Esophagus squamous epithelium (tissue), 5 donors: ENCODE measurements at regions not wholly inside any gene's neighbourhood (a gene's known extent, or its start where the extent isn't known, plus 50 kb on each side); places are given as distances from the start of the nearest gene placed in this dataset.

Experiments used
- DNase-seq: peaks from one replicate; lab custom pipeline; 2025; lab: John Stamatoyannopoulos, UW
- H3K27ac ChIP-seq, 4 donors: fragments of 200-600 bp; sonication (generic); one replicate each; pipeline ENCODE4 v1.5.1; 2016 to 2019; ENCODE audit warnings: mild to moderate bottlenecking in 1 of 4
- H3K27me3 ChIP-seq, 4 donors: fragments of 200-600 bp; sonication (generic); 1 replicate in 3 of 4; 2 replicates in 1 of 4; pipeline versions ENCODE4 v1.5.1 to v1.6.0; 2017 to 2021; ENCODE audit warnings: antibody characterized with exemption in 1 of 4
- H3K36me3 ChIP-seq, 3 donors: fragments of 200-600 bp; sonication (generic); one replicate each; pipeline ENCODE4 v1.5.1; 2016 to 2019
- H3K4me1 ChIP-seq, 3 donors: fragments of 200-600 bp; sonication (generic); one replicate each; pipeline ENCODE4 v1.5.1; 2017 to 2019
- H3K4me3 ChIP-seq, 4 donors: fragments of 200-600 bp; sonication (generic); 1 replicate in 3 of 4; 2 replicates in 1 of 4; pipeline ENCODE4 v1.5.1; 2016 to 2019; ENCODE audit warnings: mild to moderate bottlenecking in 2 of 4, moderate library complexity in 1 of 4
- H3K9me3 ChIP-seq, 3 donors: fragments of 200-600 bp; sonication (generic); one replicate each; pipeline ENCODE4 v1.5.1; 2016 to 2019
- POLR2A ChIP-seq, 4 donors: fragments of 450-650 bp; IDR thresholded peaks; one replicate each; pipeline ENCODE4 v1.6.1; 2017; ENCODE audit warnings: antibody characterized with exemption in 4 of 4, mild to moderate bottlenecking in 4 of 4, moderate library complexity in 3 of 4
- WGBS, 2 donors: methylation state at CpG; one replicate each; pipeline ENCODE4 v1.1.5; 2018; 5-methylcytosine and 5-hydroxymethylcytosine counted together
- intact Hi-C: fragments of 100-400 bp; cut with DNase I; formaldehyde crosslinking; loops from one replicate; pipeline ENCODE4 v1.15.0; 2022
- TF ChIP-seq, protein P1 (sequence below), 6 experiments: fragments of 450-650 bp in 4 of 6; fragments of 200-600 bp in 2 of 6; sonication (generic) in 2 of 6; IDR thresholded peaks; one replicate each; pipeline ENCODE4 v1.5.1; 2016 to 2019; ENCODE audit warnings: antibody characterized with exemption in 6 of 6, mild to moderate bottlenecking in 4 of 6, moderate library complexity in 4 of 6
- donor health status: DM: yes; HTN: yes; CAD: no.

GRCh38 chr2:66001538-66001937, 433.4 kb upstream of the MEIS1 start:
- Histone ChIP-seq H3K36me3 (no peaks in the 10 kb centered on the region), H3K9me3 (no peaks in the 10 kb centered on the region), H3K27me3 (no peaks in the 10 kb centered on the region), H3K27ac (no peak overlapping the region), H3K4me1 (no peaks in the 10 kb centered on the region), H3K4me3 (no peak overlapping the region)
- no peak for DNase-seq
- WGBS, 2 donors, result 63 to 77% methylated on average over 2 of the region's 2 CpGs
- no peak for TF ChIP-seq POLR2A (IDR thresholded peaks at IDR 0.05)
- TF ChIP-seq, protein P1, sequence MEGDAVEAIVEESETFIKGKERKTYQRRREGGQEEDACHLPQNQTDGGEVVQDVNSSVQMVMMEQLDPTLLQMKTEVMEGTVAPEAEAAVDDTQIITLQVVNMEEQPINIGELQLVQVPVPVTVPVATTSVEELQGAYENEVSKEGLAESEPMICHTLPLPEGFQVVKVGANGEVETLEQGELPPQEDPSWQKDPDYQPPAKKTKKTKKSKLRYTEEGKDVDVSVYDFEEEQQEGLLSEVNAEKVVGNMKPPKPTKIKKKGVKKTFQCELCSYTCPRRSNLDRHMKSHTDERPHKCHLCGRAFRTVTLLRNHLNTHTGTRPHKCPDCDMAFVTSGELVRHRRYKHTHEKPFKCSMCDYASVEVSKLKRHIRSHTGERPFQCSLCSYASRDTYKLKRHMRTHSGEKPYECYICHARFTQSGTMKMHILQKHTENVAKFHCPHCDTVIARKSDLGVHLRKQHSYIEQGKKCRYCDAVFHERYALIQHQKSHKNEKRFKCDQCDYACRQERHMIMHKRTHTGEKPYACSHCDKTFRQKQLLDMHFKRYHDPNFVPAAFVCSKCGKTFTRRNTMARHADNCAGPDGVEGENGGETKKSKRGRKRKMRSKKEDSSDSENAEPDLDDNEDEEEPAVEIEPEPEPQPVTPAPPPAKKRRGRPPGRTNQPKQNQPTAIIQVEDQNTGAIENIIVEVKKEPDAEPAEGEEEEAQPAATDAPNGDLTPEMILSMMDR (IDR thresholded peaks at IDR 0.05), result no peak
- intact Hi-C loops, result no loop called here

DNA sequence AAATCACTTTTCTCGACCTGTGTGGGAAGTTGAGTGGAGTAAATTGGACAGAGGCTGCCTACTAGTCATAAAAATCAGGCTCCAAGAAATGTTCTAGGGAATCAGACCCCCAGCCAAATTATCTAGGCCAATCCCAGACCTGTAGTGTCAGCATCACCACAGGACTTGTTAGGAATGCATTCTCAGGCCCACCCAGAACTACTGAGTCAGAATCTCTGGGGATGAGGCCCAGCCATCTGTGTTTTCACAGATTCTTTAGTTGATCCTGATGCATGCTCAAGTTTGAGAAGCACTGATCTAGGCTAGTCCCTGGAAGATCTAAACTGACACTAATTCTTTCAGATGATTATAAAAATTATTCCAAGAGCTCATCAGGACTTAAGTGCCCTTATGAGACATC, 434.0 kb upstream of the MEIS1 start:
- Histone ChIP-seq H3K4me3 (no peak overlapping the region), H3K27ac (no peak overlapping the region), H3K27me3 (no peaks in the 10 kb centered on the region), H3K36me3 (no peaks in the 10 kb centered on the region), H3K4me1 (no peaks in the 10 kb centered on the region), H3K9me3 (no peaks in the 10 kb centered on the region)
- no peak for TF ChIP-seq POLR2A (IDR thresholded peaks at IDR 0.05)
- TF ChIP-seq, protein P1 (IDR thresholded peaks at IDR 0.05), result no peak
- no peak for DNase-seq
- WGBS, 2 donors, result 50 to 78% methylated on average over 1 of the region's 1 CpG
- intact Hi-C loops, result no loop called here

- no peak overlapping the region for H3K4me3 ChIP-seq
- no peaks in the 10 kb centered on the region for H3K36me3 ChIP-seq
- WGBS, 2 donors, result 47 to 61% methylated on average over 2 of the region's 2 CpGs
- no peaks in the 10 kb centered on the region for H3K4me1 ChIP-seq
- intact Hi-C loops, result no loop called here
- no peak for DNase-seq
- no peaks in the 10 kb centered on the region for H3K9me3 ChIP-seq
- TF ChIP-seq POLR2A (IDR thresholded peaks at IDR 0.05), result no peak
- TF ChIP-seq, protein P1 (IDR thresholded peaks at IDR 0.05), result peak in 1 of 6 experiments; percentile 29
- peaks cover 0 to 3% (median 0%) of the 10 kb centered on the region in 4 donors for H3K27me3 ChIP-seq
- H3K27ac ChIP-seq, result no peak overlapping the region
These were observed 435.1 kb upstream of the MEIS1 start for GRCh38 chr2:65999796-66000195.

DNA sequence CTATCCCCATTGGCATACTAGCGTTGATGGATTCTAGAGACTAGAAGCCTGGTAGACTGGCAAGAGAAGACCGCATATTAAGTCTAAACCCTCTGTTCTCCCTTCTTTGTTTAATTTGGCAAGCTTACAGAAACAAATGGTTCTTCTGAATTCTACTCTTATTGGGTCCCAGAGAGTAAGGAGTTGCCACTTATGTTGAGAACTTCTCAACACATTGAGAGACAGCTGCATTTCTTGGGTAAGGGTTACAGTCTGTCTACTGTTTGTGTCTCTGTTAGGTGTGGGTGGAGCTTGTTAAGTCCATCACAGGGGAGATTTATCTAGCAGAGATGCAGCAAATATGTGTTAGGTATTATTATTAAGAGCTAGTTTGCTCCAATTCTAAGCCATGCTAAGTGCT, 435.8 kb upstream of the MEIS1 start:
- H3K4me1 ChIP-seq, result no peaks in the 10 kb centered on the region
- no peak for DNase-seq
- no peaks in the 10 kb centered on the region for H3K9me3 ChIP-seq
- WGBS, 2 donors, result 78 to 81% methylated on average over 2 of the region's 2 CpGs
- no peaks in the 10 kb centered on the region for H3K36me3 ChIP-seq
- intact Hi-C loops, result no loop called here
- peaks cover 0 to 3% (median 0%) of the 10 kb centered on the region in 4 donors for H3K27me3 ChIP-seq
- no peak overlapping the region for H3K4me3 ChIP-seq
- TF ChIP-seq POLR2A (IDR thresholded peaks at IDR 0.05), result no peak
- TF ChIP-seq, protein P1 (IDR thresholded peaks at IDR 0.05), result no peak
- H3K27ac ChIP-seq, result no peak overlapping the region

- H3K27ac ChIP-seq, result no peak overlapping the region
- H3K27me3 ChIP-seq, result peaks cover 0 to 3% (median 0%) of the 10 kb centered on the region in 4 donors
- no peaks in the 10 kb centered on the region for H3K36me3 ChIP-seq
- H3K9me3 ChIP-seq, result no peaks in the 10 kb centered on the region
- intact Hi-C loops, result no loop called here
- H3K4me1 ChIP-seq, result no peaks in the 10 kb centered on the region
- TF ChIP-seq POLR2A (IDR thresholded peaks at IDR 0.05), result no peak
- TF ChIP-seq, protein P1 (IDR thresholded peaks at IDR 0.05), result no peak
- 60% methylated on average over 1 of the region's 1 CpG; no CpG with 5 or more reads in 1 of the 2 donors for WGBS, 2 donors
- no peak overlapping the region for H3K4me3 ChIP-seq
- DNase-seq, result no peak
These were observed 437.0 kb upstream of the MEIS1 start for GRCh38 chr2:65997961-65998360.
